K562 (cell line): ENCODE measurements at regions not wholly inside any gene's neighbourhood (a gene's known extent, or its start where the extent isn't known, plus 50 kb on each side); places are given as distances from the start of the nearest gene placed in this dataset.

Source experiments
- ATAC-seq: fragments of 200-7000 bp; cut with Tn5 transposase; 3 replicates; pipeline ENCODE4 v1.9.1; 2020; ENCODE audit warnings: moderate library complexity
- BruUV-seq: library from RNA; stranded (reverse); fragments of 400-500 nt; replicated peaks from 2 replicates; lab custom pipeline; 2021; lab: Mats Ljungman, UMichigan
- CTCF ChIA-PET: fragments of 300-600 bp; formaldehyde crosslinking; extraction: SDS; loops from one replicate; lab custom pipeline; 2021; ENCODE audit warnings: low intra/inter-chr PET ratio; lab: Yijun Ruan, JAX
- POLR2A ChIA-PET: fragments of 300-600, 350-650 bp; sonication (Branson Sonifier 250); formaldehyde crosslinking; extraction: SDS; loops from one replicate; lab custom pipeline; 2021; ENCODE audit warnings: antibody characterized with exemption, inconsistent platforms; lab: Yijun Ruan, JAX
- DNase-seq, 4 experiments: peaks; one replicate each; pipeline versions ENCODE4 v3.0.0 to v3.0.0-alpha.2; 2011 to 2018; ENCODE audit warnings: low spot score in 3 of 4, mixed read lengths in 3 of 4; ENCODE audit errors: extremely low read depth in 1 of 4
- FAIRE-seq: peaks from 2 replicates; lab custom pipeline; 2011; peaks lifted over from hg19 to GRCh38; lab: Jason Lieb, UNC
- H2AFZ ChIP-seq: 2 replicates; pipeline ENCODE4 v1.6.0; 2011; ENCODE audit warnings: low read depth, low read length, control low read depth, inconsistent platforms
- H3K27ac ChIP-seq: fragments of 200-600 bp; 3 replicates; pipeline ENCODE4 v1.8.0; 2011; ENCODE audit warnings: low read depth, mild to moderate bottlenecking, control low read depth, inconsistent platforms, low read length, moderate library complexity, mixed read lengths; ENCODE audit errors: extremely low read depth
- H3K27me3 ChIP-seq, 2 experiments: fragments of 300-600 bp in 1 of 2; 2 replicates in 1 of 2; 3 replicates in 1 of 2; pipeline versions ENCODE4 v1.6.0 to v1.8.0; 2011; ENCODE audit warnings: inconsistent platforms in 2 of 2, low read length in 2 of 2, mild to moderate bottlenecking in 1 of 2, mixed read lengths in 1 of 2, moderate library complexity in 1 of 2; ENCODE audit not compliant: control insufficient read depth in 2 of 2, insufficient read depth in 2 of 2
- H3K36me3 ChIP-seq: fragments of 300-600 bp; 3 replicates; pipeline ENCODE4 v1.8.0; 2011; ENCODE audit warnings: mild to moderate bottlenecking, low read length, inconsistent platforms; ENCODE audit not compliant: control insufficient read depth, insufficient read depth
- H3K4me1 ChIP-seq, 2 experiments: fragments of 200-600 bp in 1 of 2; replicated peaks in 1 of 2; 2 replicates in 1 of 2; 3 replicates in 1 of 2; pipeline versions ENCODE4 v1.5.1 to v1.8.0; 2011; ENCODE audit warnings: inconsistent platforms in 2 of 2, low read length in 2 of 2, mild to moderate bottlenecking in 1 of 2, mixed read lengths in 1 of 2, moderate library complexity in 1 of 2; ENCODE audit not compliant: control insufficient read depth in 2 of 2, insufficient read depth in 2 of 2
- H3K4me2 ChIP-seq: 2 replicates; pipeline ENCODE4 v1.6.1; 2011; ENCODE audit warnings: low read length, control low read depth, inconsistent platforms, mixed read lengths; ENCODE audit not compliant: insufficient read depth
- H3K4me3 ChIP-seq: fragments of 200-600 bp; sonication (generic), shearing (Covaris generic); 2 replicates; pipeline ENCODE4 v1.5.1; 2016; ENCODE audit warnings: control low read depth, inconsistent platforms
- H3K79me2 ChIP-seq: fragments of 200-600 bp; 3 replicates; pipeline ENCODE4 v1.8.0; 2011; ENCODE audit warnings: low read length, inconsistent platforms; ENCODE audit not compliant: control insufficient read depth, insufficient read depth
- H3K9ac ChIP-seq, 2 experiments: 2 replicates each; pipeline versions ENCODE4 v1.6.0 to v1.6.1; 2011; ENCODE audit warnings: low read depth in 2 of 2, low read length in 2 of 2, control low read depth in 1 of 2, inconsistent platforms in 1 of 2, mild to moderate bottlenecking in 1 of 2, mixed read lengths in 1 of 2; ENCODE audit not compliant: insufficient read depth in 1 of 2
- H3K9me1 ChIP-seq: one replicate; pipeline ENCODE4 v1.6.0; 2011; ENCODE audit warnings: inconsistent platforms, mild to moderate bottlenecking, low read length, moderate library complexity; ENCODE audit not compliant: control insufficient read depth, insufficient read depth
- H3K9me3 ChIP-seq: replicated peaks from 2 replicates; pipeline ENCODE4 v1.5.1; 2011; ENCODE audit warnings: low read depth, low read length, inconsistent platforms; ENCODE audit not compliant: control insufficient read depth, insufficient read depth
- H4K20me1 ChIP-seq: replicated peaks from 2 replicates; pipeline ENCODE4 v1.6.1; 2011; ENCODE audit warnings: low read length, inconsistent platforms, mixed read lengths; ENCODE audit not compliant: control insufficient read depth, insufficient read depth
- BRD9 ChIP-seq: fragments of 450-650 bp; IDR thresholded peaks from 2 replicates; pipeline ENCODE4 v1.6.1; 2018; ENCODE audit warnings: low read depth; ENCODE audit not compliant: partially characterized antibody
- HDAC3 ChIP-seq: fragments of 450-650 bp; IDR thresholded peaks from 2 replicates; pipeline ENCODE4 v1.6.1; 2018; ENCODE audit warnings: borderline replicate concordance, mild to moderate bottlenecking, moderate library complexity; ENCODE audit not compliant: partially characterized antibody
- RAD21 ChIP-seq, 2 experiments: fragments of 250-450 bp in 1 of 2; fragments of 450-650 bp in 1 of 2; sonication (Bioruptor Pico) in 1 of 2; formaldehyde crosslinking in 1 of 2; IDR thresholded peaks in 1 of 2; conservative IDR thresholded peaks in 1 of 2; 2 replicates each; pipeline versions ENCODE4 v1.4.0 to v1.8.0; 2020 to 2022; ENCODE audit warnings: mild to moderate bottlenecking in 2 of 2, moderate library complexity in 1 of 2
- TAF9B ChIP-seq: fragments of 450-650 bp; IDR thresholded peaks from 2 replicates; pipeline ENCODE4 v1.6.1; 2018; ENCODE audit warnings: mild to moderate bottlenecking; ENCODE audit not compliant: partially characterized antibody
- ZNF830 ChIP-seq: fragments of 250-450 bp; sonication (Bioruptor Pico); IDR thresholded peaks from 2 replicates; pipeline ENCODE4 v1.5.0; 2021; ENCODE audit warnings: mild to moderate bottlenecking
- WGBS: fragments of 100-300 bp; shearing (Covaris generic); methylation state at CpG from one replicate; pipeline ENCODE4 v1.1.6; 2016; ENCODE audit warnings: low coverage, mixed read lengths; ENCODE audit not compliant: insufficient coverage; ENCODE audit errors: missing lambda C conversion rate; 5-methylcytosine and 5-hydroxymethylcytosine counted together
- in situ Hi-C: fragments of 300-500 bp; cut with MboI; formaldehyde crosslinking; loops from 4 replicates; pipeline ENCODE4 v1.15.0; 2018; ENCODE audit warnings: inconsistent platforms, mixed read lengths
- intact Hi-C: fragments of 100-400 bp; cut with micrococcal nuclease; formaldehyde crosslinking; loops from 2 replicates; pipeline ENCODE4 v1.14.2; 2022
- TF ChIP-seq, protein P1 (sequence below): fragments of 450-650 bp; IDR thresholded peaks from 2 replicates; pipeline ENCODE4 v1.6.1; 2016; ENCODE audit warnings: mild to moderate bottlenecking

DNA sequence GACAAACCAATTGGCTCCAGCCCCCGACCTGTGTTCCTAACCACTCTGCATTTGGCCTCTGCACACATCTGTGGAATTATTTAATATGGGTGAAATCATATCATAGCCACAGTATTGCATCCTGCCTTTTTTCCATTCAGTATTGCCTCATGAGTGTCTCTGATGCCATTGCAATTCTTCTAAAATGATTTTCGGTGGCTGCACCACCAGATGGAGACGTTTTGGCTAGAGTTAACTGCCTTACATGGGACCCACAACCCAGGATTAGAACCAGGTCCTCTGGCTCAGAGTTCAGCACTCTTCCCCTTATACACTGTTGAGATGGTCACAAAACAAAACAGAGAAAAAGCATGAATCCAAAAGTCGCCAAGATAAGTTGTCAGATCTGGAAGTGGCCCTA lies 180.8 kb downstream of the EMX2 start:
- FAIRE-seq (no peak), DNase-seq (no peak), ATAC-seq (no peak)
- Histone ChIP-seq H3K36me3 (no peaks in the 10 kb centered on the region), H3K27me3 (no peaks in the 10 kb centered on the region), H3K4me2 (no peak overlapping the region), H3K9me1 (no peaks in the 10 kb centered on the region), H3K9ac (no peak overlapping the region), H3K4me1 (no peaks in the 10 kb centered on the region), H3K27ac (no peak overlapping the region), H3K4me3 (no peak overlapping the region), H2AFZ (no peak overlapping the region), H4K20me1 (no peaks in the 10 kb centered on the region), H3K79me2 (no peaks in the 10 kb centered on the region), H3K9me3 (no peaks in the 10 kb centered on the region)
- TF ChIP-seq TAF9B (no peak), RAD21 (CRISPR knock-in tag; conservative IDR thresholded peaks at IDR 0.05 in 1 of 2, IDR thresholded peaks at IDR 0.05 in 1 of 2) (peak in 1 of 2 experiments; percentile 29; a peak in 1 of 4 replicates), ZNF830 (CRISPR knock-in tag) (no peak)
- ChIA-PET POLR2A (no interaction called here), CTCF (no interaction called here)
- intact Hi-C loops (no loop called here), in situ Hi-C loops (no loop called here)
- no TSS peak for BruUV-seq
- WGBS: 0% methylated on average over 4 of the region's 4 CpGs

DNA sequence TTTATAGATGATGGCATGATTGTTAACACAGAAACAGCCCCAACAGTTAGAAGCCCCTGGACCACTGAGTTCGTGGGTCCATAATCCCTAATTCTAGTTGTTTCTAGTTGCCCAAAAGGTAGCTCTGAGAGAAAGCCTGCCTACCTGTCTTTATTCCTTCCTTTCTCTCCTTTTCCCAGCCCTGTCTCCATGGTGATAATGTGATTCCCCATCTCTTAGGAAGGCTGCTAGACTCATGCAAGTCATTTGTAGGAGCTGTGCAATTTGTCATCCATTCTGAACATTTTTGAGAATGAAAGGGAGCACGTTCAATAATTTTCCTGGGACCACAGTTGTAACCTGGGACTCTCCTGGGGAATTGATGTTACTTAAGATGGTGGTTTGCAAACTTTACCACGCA lies 183.4 kb downstream of the EMX2 start:
- 0% methylated on average over 2 of the region's 3 CpGs for WGBS
- H3K4me2 ChIP-seq: no peak overlapping the region
- CTCF ChIA-PET: no interaction called here
- BruUV-seq: no TSS peak
- no peak overlapping the region for H3K4me3 ChIP-seq
- no peak overlapping the region for H3K9ac ChIP-seq
- in situ Hi-C loops (no loop called here), intact Hi-C loops (no loop called here)
- no peaks in the 10 kb centered on the region for H3K4me1 ChIP-seq
- no peaks in the 10 kb centered on the region for H4K20me1 ChIP-seq
- FAIRE-seq: no peak
- TF ChIP-seq HDAC3: no peak
- no peak for TF ChIP-seq BRD9
- TF ChIP-seq, protein P1, sequence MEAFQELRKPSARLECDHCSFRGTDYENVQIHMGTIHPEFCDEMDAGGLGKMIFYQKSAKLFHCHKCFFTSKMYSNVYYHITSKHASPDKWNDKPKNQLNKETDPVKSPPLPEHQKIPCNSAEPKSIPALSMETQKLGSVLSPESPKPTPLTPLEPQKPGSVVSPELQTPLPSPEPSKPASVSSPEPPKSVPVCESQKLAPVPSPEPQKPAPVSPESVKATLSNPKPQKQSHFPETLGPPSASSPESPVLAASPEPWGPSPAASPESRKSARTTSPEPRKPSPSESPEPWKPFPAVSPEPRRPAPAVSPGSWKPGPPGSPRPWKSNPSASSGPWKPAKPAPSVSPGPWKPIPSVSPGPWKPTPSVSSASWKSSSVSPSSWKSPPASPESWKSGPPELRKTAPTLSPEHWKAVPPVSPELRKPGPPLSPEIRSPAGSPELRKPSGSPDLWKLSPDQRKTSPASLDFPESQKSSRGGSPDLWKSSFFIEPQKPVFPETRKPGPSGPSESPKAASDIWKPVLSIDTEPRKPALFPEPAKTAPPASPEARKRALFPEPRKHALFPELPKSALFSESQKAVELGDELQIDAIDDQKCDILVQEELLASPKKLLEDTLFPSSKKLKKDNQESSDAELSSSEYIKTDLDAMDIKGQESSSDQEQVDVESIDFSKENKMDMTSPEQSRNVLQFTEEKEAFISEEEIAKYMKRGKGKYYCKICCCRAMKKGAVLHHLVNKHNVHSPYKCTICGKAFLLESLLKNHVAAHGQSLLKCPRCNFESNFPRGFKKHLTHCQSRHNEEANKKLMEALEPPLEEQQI: no peak
- no peaks in the 10 kb centered on the region for H3K9me3 ChIP-seq
- ATAC-seq: no peak
- no peaks in the 10 kb centered on the region for H3K79me2 ChIP-seq
- no peaks in the 10 kb centered on the region for H3K36me3 ChIP-seq
- no peak overlapping the region for H2AFZ ChIP-seq
- H3K9me1 ChIP-seq: no peaks in the 10 kb centered on the region
- DNase-seq: no peak
- POLR2A ChIA-PET: no interaction called here
- H3K27ac ChIP-seq: no peak overlapping the region
- peaks cover 0 to 11% of the 10 kb centered on the region in 2 experiments; a peak in 2 of 5 replicates for H3K27me3 ChIP-seq
